GM12875 (cell line): ENCODE measurements at regions not wholly inside any gene's neighbourhood (a gene's known extent, or its start where the extent isn't known, plus 50 kb on each side); places are given as distances from the start of the nearest gene placed in this dataset.

Experiments
- H3K4me3 ChIP-seq: one replicate; pipeline ENCODE4 v1.5.1; 2011; ENCODE audit warnings: low read depth, low read length, control low read depth
- CTCF ChIP-seq: IDR thresholded peaks from 2 replicates; pipeline ENCODE4 v1.5.1; 2011; ENCODE audit warnings: low read depth, mild to moderate bottlenecking, control low read depth, inconsistent platforms, low read length, moderate library complexity, borderline replicate concordance; ENCODE audit not compliant: insufficient read depth

GRCh38 chr12:77152623-77153193, 87.3 kb upstream of the E2F7 start:
- H3K4me3 ChIP-seq, result no peak overlapping the region
- TF ChIP-seq CTCF, result no peak

GRCh38 chr12:77151030-77151429, 85.7 kb upstream of the E2F7 start:
- H3K4me3 ChIP-seq, result no peak overlapping the region
- TF ChIP-seq CTCF, result no peak

GRCh38 chr12:77133566-77133965, 68.2 kb upstream of the E2F7 start:
- H3K4me3 ChIP-seq, result no peak overlapping the region
- no peak for TF ChIP-seq CTCF

- no peak for TF ChIP-seq CTCF
- H3K4me3 ChIP-seq, result no peak overlapping the region
Observed at GRCh38 chr12:77131977-77132490, 66.7 kb upstream of the E2F7 start.

- TF ChIP-seq CTCF, result no peak
- no peak overlapping the region for H3K4me3 ChIP-seq
Observed at GRCh38 chr12:77130193-77130592, 64.8 kb upstream of the E2F7 start.

- no peak for TF ChIP-seq CTCF
- no peak overlapping the region for H3K4me3 ChIP-seq
Observed at GRCh38 chr12:77124767-77125166, 59.4 kb upstream of the E2F7 start.

GRCh38 chr12:77122661-77123060, 57.3 kb upstream of the E2F7 start:
- no peak overlapping the region for H3K4me3 ChIP-seq
- TF ChIP-seq CTCF, result no peak
